Fibroblast of the aortic adventitia (primary cell): ENCODE measurements at regions not wholly inside any gene's neighbourhood (a gene's known extent, or its start where the extent isn't known, plus 50 kb on each side); places are given as distances from the start of the nearest gene placed in this dataset.
"Not testable (repeated sequence)": the region's sequence is repeated elsewhere in the genome, so short reads cannot be mapped to it uniquely, and the experiment has no call there.

Experiments used
- DNase-seq: peaks from one replicate; pipeline ENCODE4 v3.0.0-alpha.2; 2010; ENCODE audit warnings: low read depth
- H3K4me3 ChIP-seq: 2 replicates; pipeline ENCODE4 v1.5.1; 2011; ENCODE audit warnings: low read depth, mild to moderate bottlenecking, control low read depth, low read length, moderate library complexity
- CTCF ChIP-seq: IDR thresholded peaks from 2 replicates; pipeline ENCODE4 v1.5.1; 2011; ENCODE audit warnings: mild to moderate bottlenecking, low read length, control low read depth, inconsistent platforms; ENCODE audit not compliant: insufficient read depth

- TF ChIP-seq CTCF: no peak
- no peak for DNase-seq
- H3K4me3 ChIP-seq: no peak overlapping the region
Measured at GRCh38 chr16:88128556-88128955, 177.3 kb downstream of the BANP start.

DNA sequence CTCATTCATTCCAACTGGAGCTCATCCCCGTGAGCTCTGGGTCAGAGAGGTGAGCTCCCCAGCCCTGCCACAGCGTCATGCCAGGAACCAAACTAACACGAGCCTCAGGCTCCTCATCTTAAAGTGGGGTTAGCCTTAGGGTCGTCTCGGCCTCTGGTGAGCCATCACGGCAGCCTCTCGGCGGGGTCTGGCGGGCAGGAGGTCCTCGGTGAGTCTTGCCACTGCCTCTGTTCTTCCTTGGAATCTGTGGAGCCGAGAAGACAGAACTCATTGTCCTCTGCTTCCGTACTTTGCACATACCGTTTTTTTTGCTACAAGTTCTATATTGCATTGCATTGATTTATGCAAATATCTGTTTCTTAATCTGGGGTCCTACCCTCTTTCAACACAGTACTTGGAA lies 177.9 kb downstream of the BANP start:
- not testable (repeated sequence) for H3K4me3 ChIP-seq, DNase-seq

DNA sequence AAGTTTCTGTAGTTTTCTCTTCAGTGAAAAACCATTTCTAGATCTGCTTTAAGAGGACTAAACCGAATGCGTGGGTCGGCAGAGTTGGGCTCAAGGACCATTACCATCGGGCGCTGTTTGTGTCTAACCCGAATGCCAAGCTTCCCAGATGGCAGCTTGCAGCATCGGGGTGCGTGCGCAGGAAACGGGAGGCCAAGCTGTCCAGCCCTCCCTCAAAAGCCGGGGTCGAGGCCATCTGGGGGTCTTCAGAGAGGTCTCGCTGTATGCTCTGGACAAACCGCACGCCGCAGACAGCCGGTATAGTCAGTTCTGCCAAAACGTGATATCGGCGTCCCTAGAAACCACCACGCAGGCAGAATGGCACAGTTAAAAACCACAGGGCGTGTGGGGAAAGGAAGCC lies 178.8 kb downstream of the BANP start:
- no peak overlapping the region for H3K4me3 ChIP-seq
- TF ChIP-seq CTCF: no peak
- DNase-seq: no peak

DNA sequence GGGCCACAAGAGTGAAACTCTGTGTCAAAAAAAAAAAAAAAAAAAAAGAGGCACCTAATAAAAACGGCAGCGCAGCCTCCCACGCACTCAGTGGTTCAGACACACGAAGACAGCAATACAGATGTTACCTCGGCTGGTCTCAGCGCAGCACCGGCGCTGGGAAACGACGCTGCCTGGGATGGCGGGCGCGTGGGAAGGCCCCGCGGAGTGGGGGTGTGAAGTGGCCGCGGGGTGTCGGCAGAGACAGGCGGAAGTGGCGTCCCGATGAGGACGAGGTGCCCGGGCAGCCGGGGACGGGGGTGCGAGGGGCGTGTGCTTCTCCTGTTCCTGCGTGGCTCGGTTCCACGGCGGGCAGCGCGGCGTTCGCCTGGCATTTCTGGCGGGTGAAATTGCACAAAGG lies 179.4 kb downstream of the BANP start:
- no peak overlapping the region for H3K4me3 ChIP-seq
- DNase-seq: no peak
- TF ChIP-seq CTCF: no peak

GRCh38 chr16:88131256-88131655 lies 180.0 kb downstream of the BANP start:
- H3K4me3 ChIP-seq: no peak overlapping the region
- TF ChIP-seq CTCF: no peak
- no peak for DNase-seq

DNA sequence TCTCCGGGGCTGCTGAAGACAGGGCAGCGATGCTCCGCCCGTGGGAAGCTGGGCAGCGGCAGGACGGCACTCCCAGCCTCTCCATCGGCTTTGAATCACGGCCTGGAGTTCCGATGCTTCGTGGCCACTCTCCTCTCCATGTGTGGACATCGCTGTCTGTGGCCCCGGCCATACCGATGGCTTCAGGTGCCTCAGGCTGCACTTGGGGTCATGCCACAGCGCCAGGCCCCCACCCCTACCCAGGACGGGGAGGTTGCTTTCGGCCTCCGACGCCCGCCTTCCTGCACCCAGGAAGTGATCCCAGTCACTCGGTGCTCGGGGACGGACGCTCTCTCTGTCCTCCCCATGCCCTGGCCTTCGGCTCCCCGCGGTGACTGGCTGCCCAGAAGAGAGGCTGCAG lies 180.7 kb downstream of the BANP start:
- no peak for TF ChIP-seq CTCF
- no peak for DNase-seq
- no peak overlapping the region for H3K4me3 ChIP-seq

DNA sequence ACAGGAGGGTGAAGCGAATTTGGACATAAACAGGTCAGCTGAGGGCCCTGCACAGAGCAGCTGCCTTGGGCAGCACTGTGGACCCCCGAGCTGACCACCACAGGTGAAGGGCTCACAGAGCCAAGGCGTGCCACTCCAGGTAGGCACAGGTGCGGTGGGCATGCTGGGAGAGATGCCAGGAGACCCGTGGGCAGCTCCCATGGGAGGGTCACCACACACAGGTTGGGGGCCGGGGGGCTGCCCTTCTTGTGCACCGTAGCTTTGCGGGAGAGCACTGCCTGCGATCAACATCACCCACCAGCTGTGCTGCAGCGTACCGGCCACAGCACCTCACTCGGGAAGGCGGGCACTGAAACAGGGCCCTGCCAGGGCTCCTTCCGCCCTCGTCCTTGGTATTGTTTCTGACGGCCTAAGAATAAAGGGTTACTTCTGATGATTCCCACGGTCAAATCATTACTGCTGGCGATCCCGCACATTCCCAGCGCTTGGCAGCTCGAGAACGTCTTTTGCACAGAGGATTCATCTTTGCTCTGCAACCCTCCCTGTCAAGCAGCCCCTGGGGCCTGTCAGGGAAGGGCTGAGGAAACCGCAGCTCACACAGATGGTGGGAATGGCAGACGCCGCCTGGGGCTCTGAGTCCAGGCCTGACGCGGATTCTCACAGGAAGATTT lies 181.7 kb downstream of the BANP start:
- TF ChIP-seq CTCF: no peak
- no peak for DNase-seq

More for the DNA sequence above, 181.7 kb downstream of the BANP start:
- H3K4me3 ChIP-seq: no peak overlapping the region
